AG09319 (cell line): ENCODE measurements at regions not wholly inside any gene's neighbourhood (a gene's known extent, or its start where the extent isn't known, plus 50 kb on each side); places are given as distances from the start of the nearest gene placed in this dataset.

Experiments used
- DNase-seq: peaks from one replicate; pipeline ENCODE4 v3.0.0-alpha.2; 2010; ENCODE audit warnings: low read depth; ENCODE audit errors: extremely low read depth
- CTCF ChIP-seq: IDR thresholded peaks from 2 replicates; pipeline ENCODE4 v1.5.1; 2011; ENCODE audit warnings: low read depth, mild to moderate bottlenecking, inconsistent platforms, low read length, moderate library complexity

GRCh38 chr6:91672201-91672600 lies 1085.3 kb upstream of the MAP3K7 start:
- TF ChIP-seq CTCF: no peak
- DNase-seq: no peak

GRCh38 chr6:91669871-91670268 lies 1083.0 kb upstream of the MAP3K7 start:
- TF ChIP-seq CTCF: no peak
- no peak for DNase-seq

- DNase-seq: no peak
- no peak for TF ChIP-seq CTCF
Observed at GRCh38 chr6:91669154-91669870, 1082.4 kb upstream of the MAP3K7 start.

- no peak for TF ChIP-seq CTCF
- DNase-seq: no peak
Observed at GRCh38 chr6:91667596-91667995, 1080.7 kb upstream of the MAP3K7 start.

GRCh38 chr6:91664327-91664959 lies 1077.6 kb upstream of the MAP3K7 start:
- TF ChIP-seq CTCF: no peak
- DNase-seq: no peak

- no peak for TF ChIP-seq CTCF
- no peak for DNase-seq
Observed at GRCh38 chr6:91660893-91661292, 1074.0 kb upstream of the MAP3K7 start.

- no peak for DNase-seq
- no peak for TF ChIP-seq CTCF
Observed at GRCh38 chr6:91659891-91660290, 1073.0 kb upstream of the MAP3K7 start.
